ENCODE measurements at regions not wholly inside any gene's neighbourhood (a gene's known extent, or its start where the extent isn't known, plus 50 kb on each side); places are given as distances from the start of the nearest gene placed in this dataset.

- TF ChIP-seq EZH2 (IDR thresholded peaks at IDR 0.05; ENCODE audit: borderline replicate concordance, insufficient read depth, low read length, poor library complexity, severe bottlenecking) (no peak), RAD21 (conservative IDR thresholded peaks at IDR 0.05) (no peak), TAF1 (IDR thresholded peaks at IDR 0.05; ENCODE audit: low read depth) (no peak), CTCF (IDR thresholded peaks at IDR 0.05; ENCODE audit: poor library complexity, severe bottlenecking) (no peak), MXI1 (conservative IDR thresholded peaks at IDR 0.05; ENCODE audit: poor library complexity, severe bottlenecking) (no peak), POLR2AphosphoS5 (IDR thresholded peaks at IDR 0.05) (no peak), REST (IDR thresholded peaks at IDR 0.05; ENCODE audit: borderline replicate concordance) (no peak), EP300 (conservative IDR thresholded peaks at IDR 0.05; ENCODE audit: poor library complexity, severe bottlenecking) (no peak), SMC3 (conservative IDR thresholded peaks at IDR 0.05; ENCODE audit: poor library complexity) (no peak)
Observed at GRCh38 chr20:21002486-21002885, 103.7 kb downstream of the LINC00237 start.

GRCh38 chr20:20993372-20993771 lies 112.8 kb downstream of the LINC00237 start:
- H3K27ac ChIP-seq (ENCODE audit: low read length), result peak overlapping the region; percentile 34
- peak overlapping the region; percentile 12 for H3K4me2 ChIP-seq (ENCODE audit: low read length)
- H3K79me2 ChIP-seq (replicated peaks; ENCODE audit: insufficient read depth, low read length), result no peaks in the 10 kb centered on the region
- H2AFZ ChIP-seq (ENCODE audit: low read depth, low read length), result no peak overlapping the region
- H3K36me3 ChIP-seq (ENCODE audit: insufficient read depth, low read length), result no peaks in the 10 kb centered on the region
- H3F3A ChIP-seq (ENCODE audit: insufficient read depth, low read length, poor library complexity, severe bottlenecking), result no peaks in the 10 kb centered on the region
- TF ChIP-seq RAD21 (conservative IDR thresholded peaks at IDR 0.05), result no peak
- TF ChIP-seq POLR2AphosphoS5 (IDR thresholded peaks at IDR 0.05), result peak; percentile 26
- TF ChIP-seq EP300 (conservative IDR thresholded peaks at IDR 0.05; ENCODE audit: poor library complexity, severe bottlenecking), result peak; percentile 71
- peak overlapping the region; percentile 45 for H3K4me3 ChIP-seq (ENCODE audit: low read length)
- no peaks in the 10 kb centered on the region for H3K27me3 ChIP-seq (ENCODE audit: insufficient read depth, low read depth, low read length)
- H3K9me2 ChIP-seq (ENCODE audit: insufficient read depth, low read length), result no peaks in the 10 kb centered on the region
- H3K9me3 ChIP-seq (ENCODE audit: low read length), result no peaks in the 10 kb centered on the region
- H4K20me1 ChIP-seq (ENCODE audit: insufficient read depth), result no peaks in the 10 kb centered on the region
- H3K9ac ChIP-seq (ENCODE audit: low read length), result no peak overlapping the region

More at GRCh38 chr20:21002486-21002885, 103.7 kb downstream of the LINC00237 start:
- no peak overlapping the region for H2AFZ ChIP-seq (ENCODE audit: low read depth, low read length)
- H3K9me3 ChIP-seq (ENCODE audit: low read length), result no peaks in the 10 kb centered on the region
- no peak overlapping the region for H3K9ac ChIP-seq (ENCODE audit: low read length)
- no peaks in the 10 kb centered on the region for H3K79me2 ChIP-seq (replicated peaks; ENCODE audit: insufficient read depth, low read length)
- H4K20me1 ChIP-seq (ENCODE audit: insufficient read depth), result no peaks in the 10 kb centered on the region
- H3K27ac ChIP-seq (ENCODE audit: low read length), result no peak overlapping the region
- H3F3A ChIP-seq (ENCODE audit: insufficient read depth, low read length, poor library complexity, severe bottlenecking), result no peaks in the 10 kb centered on the region
- no peak overlapping the region for H3K4me2 ChIP-seq (ENCODE audit: low read length)
- H3K4me3 ChIP-seq (ENCODE audit: low read length), result no peak overlapping the region
- H3K9me2 ChIP-seq (ENCODE audit: insufficient read depth, low read length), result no peaks in the 10 kb centered on the region
- H3K27me3 ChIP-seq (ENCODE audit: insufficient read depth, low read depth, low read length), result no peaks in the 10 kb centered on the region
- H3K36me3 ChIP-seq (ENCODE audit: insufficient read depth, low read length), result no peaks in the 10 kb centered on the region
